Activated CD4-positive, alpha-beta T cell treated with anti-CD3 and anti-CD28 coated beads, Interleukin-2, Interleukin-4, amounts not matched to agents 100 ng/mL and 50 ng/mL, durations not matched to agents 16 hours and 8 hours (primary cell): ENCODE measurements at regions not wholly inside any gene's neighbourhood (a gene's known extent, or its start where the extent isn't known, plus 50 kb on each side); places are given as distances from the start of the nearest gene placed in this dataset.

Source experiments
- DNase-seq: peaks from one replicate; pipeline ENCODE4 v3.0.0-alpha.2; 2020; ENCODE audit warnings: low spot score

- DNase-seq = no peak
Measured at GRCh38 chr1:213871179-213871578, 116.6 kb upstream of the PROX1 start.

GRCh38 chr1:213874789-213875188 is 113.0 kb upstream of the PROX1 start:
- DNase-seq = no peak

GRCh38 chr1:213876531-213876930 is 111.2 kb upstream of the PROX1 start:
- no peak for DNase-seq

GRCh38 chr1:213883618-213884017 is 104.2 kb upstream of the PROX1 start:
- DNase-seq = no peak

GRCh38 chr1:213884402-213884801 is 103.4 kb upstream of the PROX1 start:
- no peak for DNase-seq

- DNase-seq = no peak
Measured at GRCh38 chr1:213884942-213885341, 102.8 kb upstream of the PROX1 start.

GRCh38 chr1:213887842-213888241 is 99.9 kb upstream of the PROX1 start:
- no peak for DNase-seq

- DNase-seq = no peak
Measured at GRCh38 chr1:213891989-213892902, 95.5 kb upstream of the PROX1 start.

- DNase-seq = no peak
Measured at GRCh38 chr1:213898684-213899083, 89.1 kb upstream of the PROX1 start.

GRCh38 chr1:213899413-213899812 is 88.4 kb upstream of the PROX1 start:
- DNase-seq = no peak

GRCh38 chr1:213905344-213905743 is 82.4 kb upstream of the PROX1 start:
- no peak for DNase-seq

- DNase-seq = no peak
Measured at GRCh38 chr1:213908521-213908920, 79.3 kb upstream of the PROX1 start.

- no peak for DNase-seq
Measured at GRCh38 chr1:213914392-213914791, 73.4 kb upstream of the PROX1 start.

GRCh38 chr1:213921311-213921710 is 66.5 kb upstream of the PROX1 start:
- DNase-seq = no peak

- no peak for DNase-seq
Measured at GRCh38 chr1:213921712-213922111, 66.1 kb upstream of the PROX1 start.

- no peak for DNase-seq
Measured at GRCh38 chr1:213925531-213926182, 62.1 kb upstream of the PROX1 start.

GRCh38 chr1:213927846-213928245 is 59.9 kb upstream of the PROX1 start:
- DNase-seq = no peak

- DNase-seq = no peak
Measured at GRCh38 chr1:213929398-213929797, 58.4 kb upstream of the PROX1 start.

GRCh38 chr1:213931836-213932235 is 55.9 kb upstream of the PROX1 start:
- DNase-seq = no peak

GRCh38 chr1:213933336-213933735 is 54.4 kb upstream of the PROX1 start:
- no peak for DNase-seq

GRCh38 chr1:213934649-213935048 is 53.1 kb upstream of the PROX1 start:
- no peak for DNase-seq

GRCh38 chr1:213936571-213936970 is 51.2 kb upstream of the PROX1 start:
- DNase-seq = no peak
